Activated T-helper 17 cell treated with anti-CD3 and anti-CD28 coated beads, Interleukin-2, amount 50 U/mL, for 72 hours (primary cell): ENCODE measurements at regions not wholly inside any gene's neighbourhood (a gene's known extent, or its start where the extent isn't known, plus 50 kb on each side); places are given as distances from the start of the nearest gene placed in this dataset.

Source experiments
- ATAC-seq: fragments of 150-1000 bp; cut with Tn5 transposase; replicated peaks from 2 replicates; pipeline ENCODE4 v1.10.0; 2021; ENCODE audit warnings: mild to moderate bottlenecking, moderate library complexity
- H3K27ac Mint-ChIP-seq: one replicate; pipeline ENCODE4 v1.8.0; 2022; ENCODE audit warnings: mixed read lengths
- H3K27me3 Mint-ChIP-seq: one replicate; pipeline ENCODE4 v1.8.0; 2022; ENCODE audit warnings: mixed read lengths
- H3K36me3 Mint-ChIP-seq: one replicate; pipeline ENCODE4 v1.8.0; 2022; ENCODE audit warnings: low read depth, mild to moderate bottlenecking, mixed read lengths
- H3K4me1 Mint-ChIP-seq: one replicate; pipeline ENCODE4 v1.8.0; 2022; ENCODE audit warnings: mixed read lengths
- H3K4me3 Mint-ChIP-seq: one replicate; pipeline ENCODE4 v1.8.0; 2022; ENCODE audit warnings: mild to moderate bottlenecking, mixed read lengths
- H3K9me3 Mint-ChIP-seq: one replicate; pipeline ENCODE4 v1.8.0; 2022; ENCODE audit warnings: mixed read lengths

GRCh38 chr12:3336606-3337311 is 154.2 kb upstream of the PRMT8 start:
- H3K4me1 Mint-ChIP-seq, result no peaks in the 10 kb centered on the region
- H3K4me3 Mint-ChIP-seq, result no peak overlapping the region
- no peak overlapping the region for H3K27ac Mint-ChIP-seq
- peaks cover 29% of the 10 kb centered on the region for H3K27me3 Mint-ChIP-seq
- no peaks in the 10 kb centered on the region for H3K36me3 Mint-ChIP-seq
- no peaks in the 10 kb centered on the region for H3K9me3 Mint-ChIP-seq
- no peak for ATAC-seq

GRCh38 chr12:3337944-3338343 is 153.1 kb upstream of the PRMT8 start:
- no peak overlapping the region for H3K4me3 Mint-ChIP-seq
- no peak overlapping the region for H3K27ac Mint-ChIP-seq
- peaks cover 32% of the 10 kb centered on the region for H3K27me3 Mint-ChIP-seq
- H3K36me3 Mint-ChIP-seq, result no peaks in the 10 kb centered on the region
- ATAC-seq, result no peak
- no peaks in the 10 kb centered on the region for H3K4me1 Mint-ChIP-seq
- no peaks in the 10 kb centered on the region for H3K9me3 Mint-ChIP-seq

- H3K4me1 Mint-ChIP-seq, result no peaks in the 10 kb centered on the region
- H3K27ac Mint-ChIP-seq, result no peak overlapping the region
- H3K4me3 Mint-ChIP-seq, result no peak overlapping the region
- H3K27me3 Mint-ChIP-seq, result peaks cover 35% of the 10 kb centered on the region
- no peaks in the 10 kb centered on the region for H3K9me3 Mint-ChIP-seq
- no peak for ATAC-seq
- H3K36me3 Mint-ChIP-seq, result no peaks in the 10 kb centered on the region
These were observed 151.8 kb upstream of the PRMT8 start for GRCh38 chr12:3339221-3339620.

GRCh38 chr12:3341594-3341993 is 149.4 kb upstream of the PRMT8 start:
- Mint-ChIP-seq H3K27ac (no peak overlapping the region), H3K36me3 (no peaks in the 10 kb centered on the region), H3K27me3 (peaks cover 18% of the 10 kb centered on the region), H3K4me1 (no peaks in the 10 kb centered on the region), H3K4me3 (no peak overlapping the region), H3K9me3 (no peaks in the 10 kb centered on the region)
- no peak for ATAC-seq

- Mint-ChIP-seq H3K36me3 (no peaks in the 10 kb centered on the region), H3K27me3 (peaks cover 18% of the 10 kb centered on the region), H3K4me3 (no peak overlapping the region), H3K9me3 (no peaks in the 10 kb centered on the region), H3K27ac (no peak overlapping the region), H3K4me1 (no peaks in the 10 kb centered on the region)
- ATAC-seq, result no peak
These were observed 149.0 kb upstream of the PRMT8 start for GRCh38 chr12:3342051-3342450.

GRCh38 chr12:3348055-3348454 is 142.9 kb upstream of the PRMT8 start:
- H3K27ac Mint-ChIP-seq, result no peak overlapping the region
- H3K27me3 Mint-ChIP-seq, result peaks cover 10% of the 10 kb centered on the region
- H3K9me3 Mint-ChIP-seq, result no peaks in the 10 kb centered on the region
- no peaks in the 10 kb centered on the region for H3K36me3 Mint-ChIP-seq
- no peaks in the 10 kb centered on the region for H3K4me1 Mint-ChIP-seq
- ATAC-seq, result no peak
- H3K4me3 Mint-ChIP-seq, result no peak overlapping the region

- no peaks in the 10 kb centered on the region for H3K4me1 Mint-ChIP-seq
- ATAC-seq, result no peak
- H3K4me3 Mint-ChIP-seq, result no peak overlapping the region
- H3K27me3 Mint-ChIP-seq, result peaks cover 7% of the 10 kb centered on the region
- H3K27ac Mint-ChIP-seq, result no peak overlapping the region
- no peaks in the 10 kb centered on the region for H3K36me3 Mint-ChIP-seq
- H3K9me3 Mint-ChIP-seq, result no peaks in the 10 kb centered on the region
These were observed 140.6 kb upstream of the PRMT8 start for GRCh38 chr12:3350432-3350831.

GRCh38 chr12:3351731-3352130 is 139.3 kb upstream of the PRMT8 start:
- Mint-ChIP-seq H3K27me3 (peaks cover 10% of the 10 kb centered on the region), H3K9me3 (no peaks in the 10 kb centered on the region), H3K36me3 (no peaks in the 10 kb centered on the region), H3K4me3 (no peak overlapping the region), H3K4me1 (no peaks in the 10 kb centered on the region), H3K27ac (no peak overlapping the region)
- no peak for ATAC-seq

GRCh38 chr12:3352230-3352629 is 138.8 kb upstream of the PRMT8 start:
- H3K36me3 Mint-ChIP-seq, result no peaks in the 10 kb centered on the region
- no peaks in the 10 kb centered on the region for H3K4me1 Mint-ChIP-seq
- no peak overlapping the region for H3K27ac Mint-ChIP-seq
- H3K4me3 Mint-ChIP-seq, result no peak overlapping the region
- H3K9me3 Mint-ChIP-seq, result no peaks in the 10 kb centered on the region
- peaks cover 10% of the 10 kb centered on the region for H3K27me3 Mint-ChIP-seq
- ATAC-seq, result no peak

GRCh38 chr12:3353621-3354020 is 137.4 kb upstream of the PRMT8 start:
- Mint-ChIP-seq H3K27ac (no peak overlapping the region), H3K36me3 (no peaks in the 10 kb centered on the region), H3K4me3 (no peak overlapping the region), H3K27me3 (peaks cover 7% of the 10 kb centered on the region), H3K4me1 (no peaks in the 10 kb centered on the region), H3K9me3 (no peaks in the 10 kb centered on the region)
- ATAC-seq, result no peak

GRCh38 chr12:3354586-3354985 is 136.4 kb upstream of the PRMT8 start:
- H3K27ac Mint-ChIP-seq, result no peak overlapping the region
- H3K36me3 Mint-ChIP-seq, result no peaks in the 10 kb centered on the region
- peaks cover 12% of the 10 kb centered on the region for H3K27me3 Mint-ChIP-seq
- H3K4me1 Mint-ChIP-seq, result no peaks in the 10 kb centered on the region
- no peaks in the 10 kb centered on the region for H3K9me3 Mint-ChIP-seq
- ATAC-seq, result no peak
- H3K4me3 Mint-ChIP-seq, result no peak overlapping the region

GRCh38 chr12:3355378-3355900 is 135.6 kb upstream of the PRMT8 start:
- no peak for ATAC-seq
- H3K4me1 Mint-ChIP-seq, result no peaks in the 10 kb centered on the region
- no peaks in the 10 kb centered on the region for H3K36me3 Mint-ChIP-seq
- no peaks in the 10 kb centered on the region for H3K9me3 Mint-ChIP-seq
- H3K4me3 Mint-ChIP-seq, result no peak overlapping the region
- H3K27ac Mint-ChIP-seq, result no peak overlapping the region
- H3K27me3 Mint-ChIP-seq, result peaks cover 11% of the 10 kb centered on the region

- Mint-ChIP-seq H3K36me3 (no peaks in the 10 kb centered on the region), H3K4me3 (no peak overlapping the region), H3K4me1 (no peaks in the 10 kb centered on the region), H3K27me3 (peaks cover 11% of the 10 kb centered on the region), H3K27ac (no peak overlapping the region), H3K9me3 (no peaks in the 10 kb centered on the region)
- ATAC-seq, result no peak
These were observed 133.0 kb upstream of the PRMT8 start for GRCh38 chr12:3357950-3358525.

- Mint-ChIP-seq H3K27me3 (peaks cover 20% of the 10 kb centered on the region), H3K36me3 (no peaks in the 10 kb centered on the region), H3K4me1 (no peaks in the 10 kb centered on the region), H3K27ac (no peak overlapping the region), H3K4me3 (no peak overlapping the region), H3K9me3 (no peaks in the 10 kb centered on the region)
- no peak for ATAC-seq
These were observed 131.5 kb upstream of the PRMT8 start for GRCh38 chr12:3359478-3359877.

- no peaks in the 10 kb centered on the region for H3K4me1 Mint-ChIP-seq
- peaks cover 31% of the 10 kb centered on the region for H3K27me3 Mint-ChIP-seq
- no peaks in the 10 kb centered on the region for H3K9me3 Mint-ChIP-seq
These were observed 129.9 kb upstream of the PRMT8 start for GRCh38 chr12:3361146-3361545.

More at GRCh38 chr12:3361146-3361545, 129.9 kb upstream of the PRMT8 start:
- Mint-ChIP-seq H3K4me3 (no peak overlapping the region), H3K27ac (no peak overlapping the region), H3K36me3 (no peaks in the 10 kb centered on the region)
- no peak for ATAC-seq
